ENCODE measurements at regions not wholly inside any gene's neighbourhood (a gene's known extent, or its start where the extent isn't known, plus 50 kb on each side); places are given as distances from the start of the nearest gene placed in this dataset.

- no peak for DNase-seq (ENCODE audit: low spot score)
- 83% methylated on average over 4 of the region's 4 CpGs for WGBS (ENCODE audit: low lambda C conversion rate, missing lambda C conversion rate)
- Histone ChIP-seq H2AFZ (no peak overlapping the region), H3K79me2 (no peaks in the 10 kb centered on the region), H3K27me3 (no peaks in the 10 kb centered on the region), H3K9me3 (ENCODE audit: low read depth) (no peaks in the 10 kb centered on the region), H3K9me2 (replicated peaks; ENCODE audit: insufficient read depth) (no peaks in the 10 kb centered on the region), H3K4me1 (ENCODE audit: insufficient read depth) (no peaks in the 10 kb centered on the region), H3K4me3 (no peak overlapping the region), H3K27ac (no peak overlapping the region), H3K4me2 (no peak overlapping the region), H3K36me3 (replicated peaks; ENCODE audit: insufficient read depth, low read depth) (no peaks in the 10 kb centered on the region), H4K20me1 (ENCODE audit: insufficient read depth, poor library complexity, severe bottlenecking) (no peaks in the 10 kb centered on the region)
- TF ChIP-seq EZH2 (IDR thresholded peaks at IDR 0.05; ENCODE audit: borderline replicate concordance) = no peak
- no peak for TF ChIP-seq EZH2phosphoT487 (IDR thresholded peaks at IDR 0.05; ENCODE audit: low read depth, severe bottlenecking, unreplicated experiment)
- TF ChIP-seq CTCF (IDR thresholded peaks at IDR 0.05; ENCODE audit: poor library complexity) = no peak
These were observed 184.0 kb upstream of the ADCY1 start for GRCh38 chr7:45390180-45390579.

GRCh38 chr7:45390731-45391130 lies 183.4 kb upstream of the ADCY1 start:
- no peaks in the 10 kb centered on the region for H3K4me1 ChIP-seq (ENCODE audit: insufficient read depth)
- no peaks in the 10 kb centered on the region for H3K36me3 ChIP-seq (replicated peaks; ENCODE audit: insufficient read depth, low read depth)
- H3K9me2 ChIP-seq (replicated peaks; ENCODE audit: insufficient read depth) = no peaks in the 10 kb centered on the region
- no peaks in the 10 kb centered on the region for H4K20me1 ChIP-seq (ENCODE audit: insufficient read depth, poor library complexity, severe bottlenecking)
- H3K79me2 ChIP-seq = no peaks in the 10 kb centered on the region
- no peaks in the 10 kb centered on the region for H3K9me3 ChIP-seq (ENCODE audit: low read depth)
- H3K4me2 ChIP-seq = no peak overlapping the region
- WGBS (ENCODE audit: low lambda C conversion rate, missing lambda C conversion rate) = 80% methylated on average over 5 of the region's 5 CpGs
- H2AFZ ChIP-seq = no peak overlapping the region
- no peak for DNase-seq (ENCODE audit: low spot score)
- no peaks in the 10 kb centered on the region for H3K27me3 ChIP-seq
- no peak overlapping the region for H3K4me3 ChIP-seq
- no peak overlapping the region for H3K27ac ChIP-seq
- TF ChIP-seq EZH2 (IDR thresholded peaks at IDR 0.05; ENCODE audit: borderline replicate concordance) (no peak), CTCF (IDR thresholded peaks at IDR 0.05; ENCODE audit: poor library complexity) (no peak), EZH2phosphoT487 (IDR thresholded peaks at IDR 0.05; ENCODE audit: low read depth, severe bottlenecking, unreplicated experiment) (no peak)

- DNase-seq (ENCODE audit: low spot score) = no peak
- Histone ChIP-seq H3K9me2 (replicated peaks; ENCODE audit: insufficient read depth) (no peaks in the 10 kb centered on the region), H3K4me2 (no peak overlapping the region), H3K27ac (no peak overlapping the region), H3K36me3 (replicated peaks; ENCODE audit: insufficient read depth, low read depth) (no peaks in the 10 kb centered on the region), H3K9me3 (ENCODE audit: low read depth) (no peaks in the 10 kb centered on the region), H3K4me1 (ENCODE audit: insufficient read depth) (no peaks in the 10 kb centered on the region), H3K79me2 (no peaks in the 10 kb centered on the region), H3K27me3 (no peaks in the 10 kb centered on the region), H4K20me1 (ENCODE audit: insufficient read depth, poor library complexity, severe bottlenecking) (no peaks in the 10 kb centered on the region), H3K4me3 (no peak overlapping the region), H2AFZ (no peak overlapping the region)
- 93% methylated on average over 38 of the region's 38 CpGs for WGBS (ENCODE audit: low lambda C conversion rate, missing lambda C conversion rate)
- no peak for TF ChIP-seq EZH2phosphoT487 (IDR thresholded peaks at IDR 0.05; ENCODE audit: low read depth, severe bottlenecking, unreplicated experiment)
- TF ChIP-seq EZH2 (IDR thresholded peaks at IDR 0.05; ENCODE audit: borderline replicate concordance) = no peak
- no peak for TF ChIP-seq CTCF (IDR thresholded peaks at IDR 0.05; ENCODE audit: poor library complexity)
These were observed 182.3 kb upstream of the ADCY1 start for GRCh38 chr7:45391618-45392451.

Measured in hepatocyte (in vitro differentiated cells).